ENCODE measurements at regions not wholly inside any gene's neighbourhood (a gene's known extent, or its start where the extent isn't known, plus 50 kb on each side); places are given as distances from the start of the nearest gene placed in this dataset.

DNA sequence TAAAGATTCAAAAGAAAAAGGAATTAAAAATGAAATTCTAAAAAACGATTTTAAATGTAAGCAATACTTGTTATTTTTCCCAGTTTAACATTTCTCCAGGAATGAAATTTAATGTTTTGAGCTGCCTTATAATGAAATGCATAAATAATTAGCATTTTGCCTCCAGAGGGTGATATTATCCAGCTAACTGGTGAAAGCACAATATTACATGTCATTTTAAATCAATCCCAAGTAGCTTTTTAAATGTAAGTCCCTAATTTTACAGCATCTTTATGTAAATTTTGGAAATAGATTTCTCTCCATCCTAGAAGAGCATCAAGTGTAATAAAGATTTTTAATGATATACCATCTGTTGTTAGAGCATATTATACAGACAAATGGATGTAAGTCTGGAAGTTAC is 139.1 kb upstream of the P2RY1 start:
- TF ChIP-seq, protein P1, sequence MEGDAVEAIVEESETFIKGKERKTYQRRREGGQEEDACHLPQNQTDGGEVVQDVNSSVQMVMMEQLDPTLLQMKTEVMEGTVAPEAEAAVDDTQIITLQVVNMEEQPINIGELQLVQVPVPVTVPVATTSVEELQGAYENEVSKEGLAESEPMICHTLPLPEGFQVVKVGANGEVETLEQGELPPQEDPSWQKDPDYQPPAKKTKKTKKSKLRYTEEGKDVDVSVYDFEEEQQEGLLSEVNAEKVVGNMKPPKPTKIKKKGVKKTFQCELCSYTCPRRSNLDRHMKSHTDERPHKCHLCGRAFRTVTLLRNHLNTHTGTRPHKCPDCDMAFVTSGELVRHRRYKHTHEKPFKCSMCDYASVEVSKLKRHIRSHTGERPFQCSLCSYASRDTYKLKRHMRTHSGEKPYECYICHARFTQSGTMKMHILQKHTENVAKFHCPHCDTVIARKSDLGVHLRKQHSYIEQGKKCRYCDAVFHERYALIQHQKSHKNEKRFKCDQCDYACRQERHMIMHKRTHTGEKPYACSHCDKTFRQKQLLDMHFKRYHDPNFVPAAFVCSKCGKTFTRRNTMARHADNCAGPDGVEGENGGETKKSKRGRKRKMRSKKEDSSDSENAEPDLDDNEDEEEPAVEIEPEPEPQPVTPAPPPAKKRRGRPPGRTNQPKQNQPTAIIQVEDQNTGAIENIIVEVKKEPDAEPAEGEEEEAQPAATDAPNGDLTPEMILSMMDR (IDR thresholded peaks at IDR 0.05), result no peak
- no peak for TF ChIP-seq POLR2A (IDR thresholded peaks at IDR 0.05)

All from thyroid gland (tissue), 4 donors.